HG03064 (cell line): ENCODE measurements at regions not wholly inside any gene's neighbourhood (a gene's known extent, or its start where the extent isn't known, plus 50 kb on each side); places are given as distances from the start of the nearest gene placed in this dataset.
"Not testable (repeated sequence)": the region's sequence is repeated elsewhere in the genome, so short reads cannot be mapped to it uniquely, and the experiment has no call there.

Source experiments
- ATAC-seq: cut with Tn5 transposase; IDR thresholded peaks from one replicate; pipeline ENCODE4 v1.9.1; 2021; ENCODE audit warnings: low read depth; ENCODE audit not compliant: unreplicated experiment

DNA sequence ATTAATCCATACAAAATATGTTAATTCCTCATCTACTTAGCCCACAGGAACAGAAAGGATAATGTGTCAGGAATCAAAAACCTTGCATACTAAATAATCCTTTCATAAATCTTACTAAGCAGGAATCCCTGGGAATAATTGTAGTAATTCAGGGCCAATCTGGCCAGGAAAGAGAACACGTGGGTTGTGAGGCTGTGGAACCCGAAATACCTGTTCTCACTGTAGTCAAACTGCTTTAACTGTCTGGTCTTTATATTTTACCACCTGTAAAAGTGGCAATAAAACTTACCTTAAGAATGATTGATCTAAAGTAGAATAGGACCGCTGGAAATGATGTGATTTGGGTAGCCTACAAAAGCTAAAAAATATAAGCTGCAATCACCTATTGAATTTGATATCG is 1620.9 kb downstream of the STIM2 start:
- ATAC-seq: no peak

DNA sequence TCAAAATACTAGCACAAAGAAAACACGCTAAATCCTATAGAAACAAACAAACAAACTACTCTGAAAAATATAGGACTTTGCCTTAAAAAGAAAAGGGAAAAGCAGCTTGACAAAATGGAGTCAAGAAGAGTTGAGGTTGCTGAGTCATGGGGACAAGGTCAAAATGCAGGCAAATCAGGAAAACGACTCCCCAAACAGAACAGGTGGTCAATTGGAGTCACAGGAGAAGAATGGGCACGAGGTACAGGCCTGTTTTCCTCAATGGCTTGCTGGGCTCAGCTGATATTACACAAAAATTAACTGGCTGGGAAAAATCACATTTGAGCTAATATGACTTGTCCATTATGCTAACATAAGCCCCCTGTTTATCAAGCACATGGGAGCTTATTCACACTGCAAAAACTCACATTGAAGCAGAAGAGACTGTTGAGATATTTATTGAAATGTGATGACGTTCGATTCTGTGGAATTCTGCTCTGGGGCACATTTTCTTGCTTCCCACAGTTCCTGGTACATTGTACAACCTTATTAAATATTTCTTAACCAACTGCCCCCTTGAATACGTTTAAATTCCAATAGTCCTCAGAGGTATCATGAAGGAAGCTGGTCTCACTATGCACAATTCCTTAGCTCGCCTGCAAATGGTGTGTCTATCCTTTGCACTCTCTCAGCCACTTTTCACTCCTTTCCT is 1622.1 kb downstream of the STIM2 start:
- ATAC-seq: no peak

DNA sequence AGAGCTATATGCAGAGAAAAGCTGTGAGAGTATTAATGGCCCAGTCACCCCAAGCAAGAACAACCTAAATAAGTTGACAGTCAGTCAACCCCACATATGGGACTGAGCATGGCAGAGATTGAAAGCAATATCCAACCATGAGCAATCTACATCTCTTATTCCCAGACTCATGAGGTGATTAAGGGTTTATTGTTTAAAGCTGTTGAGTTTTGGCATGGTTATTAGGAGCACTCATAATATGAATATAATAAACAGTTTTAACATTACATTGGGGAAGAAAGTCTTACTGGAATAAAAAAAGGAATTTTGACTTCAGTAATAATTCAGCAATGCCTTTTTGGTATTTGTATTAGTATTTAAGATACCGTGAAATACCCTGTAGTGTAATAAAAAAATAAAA is 1627.4 kb downstream of the STIM2 start:
- no peak for ATAC-seq

DNA sequence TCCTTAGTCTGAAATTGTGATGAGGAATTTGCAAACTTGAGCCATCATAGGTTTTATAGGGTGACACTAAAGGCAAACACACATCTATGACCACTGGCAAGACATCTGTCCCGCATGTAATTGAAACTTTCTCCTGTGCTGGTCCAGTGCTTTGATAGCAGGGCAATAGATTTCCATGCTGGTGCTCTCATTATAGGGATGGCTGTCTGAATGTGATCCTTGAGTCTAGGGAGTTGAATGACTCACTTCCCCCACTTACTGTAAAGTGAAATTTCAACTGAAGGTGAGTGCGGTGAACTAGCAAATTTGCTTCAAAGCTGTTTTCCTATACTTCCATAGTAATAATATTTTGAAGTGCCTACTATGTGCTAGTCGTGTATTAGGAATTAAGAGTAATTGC is 1630.0 kb downstream of the STIM2 start:
- no peak for ATAC-seq

DNA sequence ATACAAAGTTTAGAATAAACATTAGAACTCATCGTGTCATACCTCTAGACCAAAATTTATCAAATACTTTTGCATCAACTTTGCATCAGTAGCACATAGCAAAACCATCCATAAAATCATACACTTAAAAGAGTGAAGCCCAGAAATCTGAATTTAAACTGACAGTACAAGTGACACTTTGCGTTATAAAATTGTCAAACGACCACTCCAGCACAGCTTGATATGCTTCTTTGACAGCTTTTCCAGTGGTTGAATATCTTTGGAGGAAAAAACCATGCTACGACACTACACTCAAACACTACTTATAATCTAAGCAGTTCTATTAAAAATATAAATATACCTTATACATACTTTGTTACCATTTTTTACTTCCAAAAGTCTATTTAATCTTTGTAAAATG is 1644.4 kb downstream of the STIM2 start:
- no peak for ATAC-seq

DNA sequence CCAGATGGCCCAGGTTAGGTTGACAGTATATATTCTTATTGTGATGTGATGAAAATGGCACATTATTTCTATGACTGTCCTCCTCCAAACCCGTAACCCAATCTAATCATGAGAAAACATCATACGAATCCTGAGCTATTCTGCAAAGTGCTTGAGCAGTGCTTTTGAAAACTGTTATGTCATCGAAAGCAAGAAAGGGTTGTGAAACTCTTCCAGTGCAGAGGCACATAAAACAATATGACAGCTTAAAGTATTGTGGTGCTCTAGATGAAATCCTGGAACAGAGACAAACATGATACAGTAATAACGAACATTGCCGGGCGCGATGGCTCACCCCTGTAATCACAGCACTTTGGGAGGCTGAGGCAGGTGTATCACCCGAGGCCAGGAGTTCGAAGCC is 1648.0 kb downstream of the STIM2 start:
- no peak for ATAC-seq

DNA sequence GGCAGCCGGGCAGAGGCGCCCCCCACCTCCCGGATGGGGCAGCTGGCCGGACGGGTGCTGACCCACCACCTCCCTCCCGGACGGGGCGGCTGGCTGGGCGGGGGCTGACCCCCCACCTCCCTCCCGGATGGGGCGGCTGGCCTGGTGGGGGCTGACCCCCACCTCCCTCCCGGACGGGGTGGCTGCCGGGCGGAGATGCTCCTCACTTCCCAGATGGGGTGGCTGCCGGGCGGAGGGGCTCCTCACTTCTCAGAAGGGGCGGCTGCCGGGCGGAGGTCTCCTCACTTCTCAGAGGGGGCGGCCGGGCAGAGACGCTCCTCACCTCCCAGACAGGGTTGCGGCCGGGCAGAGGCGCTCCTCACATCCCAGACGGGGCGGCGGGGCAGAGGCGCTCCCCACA is 1654.1 kb downstream of the STIM2 start:
- ATAC-seq: not testable (repeated sequence)

DNA sequence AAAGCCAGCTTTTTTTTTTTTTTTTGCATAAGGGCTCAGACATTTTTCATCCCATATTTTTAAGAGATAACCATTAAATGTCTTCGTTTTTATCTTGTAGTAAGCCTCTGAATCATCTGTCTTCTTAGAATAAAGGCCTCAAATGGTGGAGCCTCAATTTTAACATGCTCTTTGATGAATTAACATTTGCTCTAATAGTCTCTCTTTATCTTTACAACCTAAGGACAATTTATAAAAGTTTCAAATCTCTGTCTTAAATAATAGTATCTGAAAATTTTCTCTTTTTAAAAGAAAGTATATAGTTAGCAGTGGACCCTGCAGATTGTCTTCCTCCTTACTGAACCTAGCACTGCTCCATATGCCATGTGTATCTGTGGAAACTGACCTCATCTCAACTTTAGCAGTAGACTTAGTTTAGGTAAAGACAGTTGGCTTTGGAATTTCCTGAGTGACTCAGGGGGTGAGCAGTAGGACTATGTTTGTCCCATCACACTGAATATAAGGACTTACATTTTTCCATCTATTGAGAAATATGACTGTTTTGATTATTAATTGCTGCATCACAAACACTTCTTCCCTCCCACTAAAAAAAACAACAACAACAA is 1658.0 kb downstream of the STIM2 start:
- ATAC-seq: no peak

DNA sequence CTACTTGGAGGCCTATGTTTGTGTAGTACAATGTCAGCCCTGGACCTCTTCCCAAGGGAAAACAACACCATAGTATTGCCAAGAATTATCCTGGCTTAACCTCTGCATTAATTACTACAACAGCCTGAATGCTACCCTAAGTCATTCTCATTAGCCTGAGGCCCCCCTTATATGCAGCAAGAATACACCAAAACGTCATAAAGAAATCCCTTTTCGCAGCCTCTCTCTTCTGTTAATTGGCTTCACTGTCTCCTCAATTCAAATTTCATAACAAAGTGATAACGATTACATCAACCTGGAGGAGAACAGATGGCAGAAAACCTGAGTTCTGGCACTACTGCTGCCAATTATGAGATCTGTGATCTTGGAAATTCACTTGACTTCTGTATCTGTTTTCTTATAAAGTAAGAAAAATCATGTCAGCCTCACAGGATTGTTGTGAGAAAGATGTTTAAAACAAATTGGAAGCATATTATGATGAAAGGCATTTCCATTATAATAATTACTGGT is 1663.1 kb downstream of the STIM2 start:
- ATAC-seq: no peak

DNA sequence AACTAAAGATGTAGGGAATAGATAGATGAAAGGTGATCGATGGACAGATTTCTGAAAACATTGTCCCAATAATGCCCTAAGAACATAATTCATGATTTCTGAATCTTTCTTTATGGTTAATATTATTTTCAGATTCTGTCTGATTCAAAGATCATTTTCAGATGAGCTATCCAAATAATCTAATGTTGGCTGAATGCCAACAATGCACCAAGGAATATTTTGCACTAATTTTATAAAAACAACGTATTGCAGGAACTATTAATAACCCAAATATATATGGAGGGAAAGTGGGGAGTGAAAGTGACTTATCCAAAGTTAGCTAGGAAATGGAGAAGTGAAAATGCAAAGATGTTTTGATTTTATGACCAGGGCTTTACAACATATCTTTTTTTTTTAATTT is 1675.5 kb downstream of the STIM2 start:
- ATAC-seq: no peak

DNA sequence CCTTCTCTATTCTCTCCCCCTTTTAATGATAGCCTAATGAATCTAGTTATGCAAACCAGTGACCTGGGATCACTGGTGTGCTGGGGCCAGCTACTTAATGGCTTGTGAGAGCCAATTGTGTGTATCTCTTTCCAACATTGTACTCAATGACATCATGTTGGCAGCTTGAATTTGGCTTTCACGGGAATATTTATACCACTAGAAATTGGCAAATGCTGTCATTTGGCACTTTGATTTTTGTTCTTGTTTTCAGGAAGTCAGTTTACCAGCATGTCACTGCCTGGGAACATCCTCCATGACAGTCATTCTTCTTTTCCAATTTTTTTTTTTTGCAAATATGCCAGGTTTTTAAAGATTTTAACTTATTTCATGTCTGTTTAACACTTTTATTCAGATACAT is 1685.3 kb downstream of the STIM2 start:
- ATAC-seq: no peak

DNA sequence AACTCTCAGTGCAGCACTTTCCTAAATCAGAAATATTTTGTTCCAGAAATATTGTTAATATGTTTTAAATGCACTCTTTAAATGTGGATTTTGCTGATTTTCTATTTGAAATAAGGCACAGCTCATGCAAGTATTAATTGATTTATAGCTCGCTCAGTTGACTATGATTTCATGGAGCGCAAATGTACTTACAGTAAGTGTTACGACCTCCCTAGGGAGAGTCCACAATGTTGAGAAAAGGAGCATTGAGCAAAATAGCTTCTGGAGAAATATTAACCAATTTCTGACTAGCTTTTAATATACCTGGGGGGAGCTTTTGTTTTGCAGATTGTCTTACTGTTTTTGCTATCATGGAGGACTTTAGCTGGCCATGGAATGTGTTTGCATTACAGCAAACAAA is 1687.5 kb downstream of the STIM2 start:
- ATAC-seq: no peak

DNA sequence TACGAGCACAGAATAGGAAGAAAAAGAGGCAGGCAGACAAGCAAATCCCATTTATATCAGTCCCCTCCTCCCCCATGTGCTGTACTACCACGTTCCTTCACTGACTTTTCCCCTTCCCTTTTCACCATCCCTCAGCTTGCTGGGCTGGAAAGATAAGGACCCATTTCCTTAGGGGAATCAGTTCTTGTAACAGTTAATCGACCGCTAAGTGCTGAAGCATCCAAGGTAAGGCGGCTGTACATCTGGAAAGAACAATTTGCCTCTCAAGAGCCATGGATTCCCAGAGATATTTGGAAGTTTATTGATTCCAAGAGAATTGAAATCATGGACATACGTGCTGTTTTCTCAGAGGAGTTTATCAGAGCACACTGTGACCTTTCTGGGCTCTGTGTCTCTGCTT is 1688.0 kb downstream of the STIM2 start:
- no peak for ATAC-seq

DNA sequence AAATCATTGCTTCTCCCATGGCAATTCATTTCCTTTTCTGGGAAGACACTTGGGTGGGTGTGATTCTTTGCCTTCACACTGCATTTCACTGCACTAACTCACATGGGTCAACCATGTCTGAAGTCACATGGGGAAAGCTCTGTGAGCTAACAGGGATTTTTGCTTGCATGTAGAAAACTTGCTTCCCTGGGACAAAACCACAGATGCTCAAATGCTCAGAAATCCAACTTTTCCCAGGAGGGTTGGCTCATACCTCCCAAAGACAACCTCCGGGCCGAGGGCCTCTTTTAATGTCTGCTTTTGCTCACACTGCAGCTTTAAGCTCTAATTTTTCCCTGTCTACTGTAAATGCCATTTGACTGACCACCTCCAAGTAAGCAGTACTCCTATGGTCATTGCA is 1695.2 kb downstream of the STIM2 start:
- ATAC-seq: no peak

DNA sequence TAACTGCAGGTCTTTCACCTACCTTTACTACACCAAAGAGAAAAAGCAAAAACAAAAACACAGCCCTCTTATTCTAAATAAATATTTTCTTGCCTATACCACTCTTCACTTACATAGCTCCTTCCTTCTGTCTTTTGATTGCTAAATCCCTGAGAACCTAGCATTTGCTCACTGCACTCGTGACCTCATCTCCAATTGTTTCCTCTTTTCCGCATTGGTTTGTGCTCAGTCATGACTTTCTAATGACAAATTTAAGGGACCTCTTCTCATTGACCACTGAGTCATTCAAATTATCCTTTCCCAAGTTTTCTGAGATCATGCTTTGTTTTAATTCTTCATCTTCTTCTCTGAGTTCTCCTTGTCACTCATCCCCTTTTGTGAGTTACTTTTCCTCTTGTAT is 1697.1 kb downstream of the STIM2 start:
- ATAC-seq: no peak

DNA sequence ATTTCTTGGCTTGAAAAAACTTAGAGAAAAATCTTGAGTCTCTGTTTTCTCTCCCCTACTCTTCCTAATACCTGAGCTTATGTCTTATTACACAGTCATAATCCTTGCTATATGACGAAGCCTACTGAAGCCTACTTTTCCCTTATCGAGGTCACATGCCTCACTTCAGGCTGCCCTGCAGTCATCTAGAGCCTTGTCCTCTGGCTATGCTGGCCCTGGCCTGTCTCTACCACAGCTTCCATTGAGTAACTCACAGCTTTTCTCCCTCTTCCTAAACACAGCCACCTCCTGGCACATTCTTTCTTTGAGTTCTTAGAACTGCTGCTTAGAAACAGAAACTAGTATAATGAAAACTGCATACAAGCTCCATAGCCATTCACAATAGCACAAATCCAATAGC is 1698.3 kb downstream of the STIM2 start:
- no peak for ATAC-seq

DNA sequence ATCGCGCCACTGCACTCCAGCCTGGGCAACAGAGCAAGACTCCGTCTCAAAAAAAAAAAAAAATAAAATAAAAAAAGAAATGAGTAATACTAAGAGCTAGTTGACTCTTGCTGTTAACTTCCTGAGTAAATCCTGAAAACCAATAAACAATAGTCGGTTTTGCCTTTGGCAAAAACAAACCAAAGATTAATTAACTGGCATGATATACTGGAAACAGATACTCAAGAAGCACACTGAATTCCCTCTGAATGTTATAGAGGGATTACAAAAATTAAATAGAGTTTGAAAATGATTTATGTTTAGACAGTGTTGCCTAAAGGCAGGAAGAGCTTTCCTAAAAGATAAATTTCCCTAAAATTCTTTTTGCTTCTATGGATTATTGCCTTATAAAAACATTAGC is 1702.3 kb downstream of the STIM2 start:
- no peak for ATAC-seq

DNA sequence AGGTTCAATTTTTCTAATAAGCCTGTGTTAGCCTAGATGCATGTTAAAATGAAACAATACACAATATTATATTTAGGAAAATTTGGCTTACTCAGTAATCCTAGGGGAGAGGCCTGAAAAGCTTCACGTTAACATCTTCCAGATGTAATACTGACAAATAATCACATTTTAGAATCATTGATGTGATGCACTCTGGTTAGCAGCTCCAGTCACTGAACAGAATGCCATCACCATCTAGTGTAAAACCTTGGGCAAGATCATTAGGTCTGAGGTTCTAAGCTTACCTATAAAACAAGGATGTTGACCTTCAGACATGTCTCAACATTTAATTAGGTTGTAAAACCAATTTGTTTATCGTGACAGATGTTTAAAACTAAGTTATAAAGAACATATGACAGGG is 1704.8 kb downstream of the STIM2 start:
- ATAC-seq: no peak

DNA sequence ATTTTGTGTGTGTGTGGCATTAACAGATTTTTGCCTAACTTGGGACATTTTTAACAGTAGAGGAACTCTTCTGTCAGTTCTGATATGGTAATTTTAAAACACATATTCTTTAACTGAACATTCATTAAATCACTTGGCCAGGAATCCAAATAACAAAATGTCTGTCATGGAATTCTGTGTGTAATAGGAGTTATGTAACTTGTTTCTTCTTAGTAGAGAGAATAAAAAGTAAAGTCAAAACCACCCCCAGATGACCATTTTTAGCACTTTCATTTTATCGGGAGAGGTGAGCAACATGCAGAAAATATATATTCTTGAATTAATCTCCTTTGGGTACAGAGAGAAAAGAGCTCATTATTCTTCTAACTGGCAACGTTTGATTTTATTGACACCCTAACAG is 1740.3 kb downstream of the STIM2 start:
- ATAC-seq: no peak

DNA sequence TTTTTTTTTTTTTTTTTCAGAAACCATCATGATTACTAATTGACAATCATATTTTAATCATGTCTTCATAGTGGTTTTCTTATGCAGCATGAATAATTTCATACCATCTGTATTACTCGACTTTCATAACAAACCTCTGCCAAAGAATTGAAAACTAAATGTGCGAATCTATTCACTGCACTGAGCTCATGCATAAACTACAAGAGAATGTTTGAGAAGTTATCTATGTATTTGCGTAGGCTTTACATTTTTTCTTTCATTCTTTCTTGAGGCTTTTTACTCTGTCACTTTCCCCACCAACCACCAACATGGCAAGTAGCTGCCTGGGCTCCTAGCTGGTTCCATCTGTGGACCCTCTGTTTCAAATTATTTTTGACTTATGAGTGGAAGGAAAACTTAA is 1761.0 kb downstream of the STIM2 start:
- ATAC-seq: no peak

DNA sequence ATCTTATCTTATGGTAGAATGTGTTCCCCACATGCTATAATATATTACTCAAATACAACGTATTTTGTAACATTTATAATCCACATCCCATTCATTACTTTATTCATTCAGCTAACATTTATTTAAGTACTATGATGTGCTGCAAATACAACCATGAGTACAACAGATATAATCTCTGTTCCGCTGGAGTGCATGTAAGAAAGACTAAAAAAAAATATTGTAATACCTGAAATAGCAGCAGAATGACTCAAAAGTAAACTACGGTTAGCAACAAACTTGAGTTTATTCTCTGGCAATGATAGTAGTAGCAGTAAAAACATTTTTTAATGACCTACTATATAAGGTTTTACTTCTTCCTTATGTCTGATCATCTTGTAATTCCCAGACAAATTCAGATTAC is 1776.3 kb downstream of the STIM2 start:
- ATAC-seq: no peak

DNA sequence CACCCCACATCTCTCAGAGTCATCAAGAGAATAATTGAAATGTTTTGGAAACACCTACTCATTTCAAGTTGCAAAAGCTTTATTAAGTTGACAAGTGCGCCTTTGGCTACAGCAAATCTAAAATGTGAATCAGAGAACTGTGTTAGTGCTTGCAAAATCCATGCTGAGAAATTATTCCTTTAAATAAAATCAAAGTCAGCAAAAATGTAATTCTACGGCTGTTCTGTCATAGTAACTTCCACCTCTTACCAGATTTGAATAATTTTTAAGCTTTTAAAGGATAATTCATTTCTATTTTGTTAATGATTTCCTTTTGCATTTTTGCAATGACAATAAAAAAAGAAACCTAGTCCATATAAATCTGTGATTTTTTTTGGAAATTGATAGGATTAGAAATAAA is 1779.1 kb downstream of the STIM2 start:
- no peak for ATAC-seq

DNA sequence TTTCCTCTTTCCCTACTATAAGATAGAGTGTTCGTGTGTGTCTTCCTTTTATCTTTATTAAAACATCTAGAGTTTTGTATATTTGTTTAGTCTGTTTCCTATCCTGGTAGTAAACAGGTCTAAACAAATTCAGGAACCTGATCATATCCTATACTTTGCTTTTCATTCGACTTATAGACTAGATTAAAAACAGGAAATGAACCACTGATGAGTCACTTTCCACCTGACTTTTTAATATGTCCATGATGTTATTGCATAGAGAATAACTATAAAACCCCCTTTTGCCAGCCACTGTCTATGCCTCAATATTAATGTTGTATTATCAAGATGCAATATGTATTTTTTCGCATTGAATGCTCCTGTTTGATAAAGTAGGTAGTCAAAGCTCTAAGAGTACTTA is 1794.0 kb downstream of the STIM2 start:
- no peak for ATAC-seq
